ENCODE measurements at regions not wholly inside any gene's neighbourhood (a gene's known extent, or its start where the extent isn't known, plus 50 kb on each side); places are given as distances from the start of the nearest gene placed in this dataset.

DNA sequence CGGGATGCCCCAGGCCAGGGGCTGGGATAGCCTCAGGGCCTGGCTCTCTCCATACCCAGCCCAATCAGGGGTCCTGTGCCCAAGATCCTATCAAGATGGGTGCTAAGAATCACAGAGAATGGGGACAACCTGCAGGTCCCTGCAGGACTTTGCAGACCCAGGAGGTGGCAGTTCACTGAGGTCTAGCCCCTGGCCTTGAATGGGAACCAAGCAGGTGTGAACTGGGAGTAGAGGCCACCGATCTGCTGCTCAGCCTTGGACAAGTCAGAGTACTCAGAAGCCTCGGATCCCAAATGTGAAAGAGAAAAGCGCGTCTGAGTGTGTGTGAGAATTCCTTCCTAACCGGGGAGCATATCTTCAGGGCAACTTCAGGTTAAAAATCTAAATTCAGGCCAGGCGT, 76.2 kb downstream of the ARL6IP4 start:
- Mint-ChIP-seq H3K36me3 (ENCODE audit: low read depth) (no peaks in the 10 kb centered on the region), H3K4me3 (no peak overlapping the region), H3K27ac (no peak overlapping the region), H3K9me3 (no peaks in the 10 kb centered on the region), H3K27me3 (ENCODE audit: low read depth, poor library complexity) (peaks cover 15% of the 10 kb centered on the region), H3K4me1 (peaks cover 24% of the 10 kb centered on the region)
- TF ChIP-seq, protein P1, sequence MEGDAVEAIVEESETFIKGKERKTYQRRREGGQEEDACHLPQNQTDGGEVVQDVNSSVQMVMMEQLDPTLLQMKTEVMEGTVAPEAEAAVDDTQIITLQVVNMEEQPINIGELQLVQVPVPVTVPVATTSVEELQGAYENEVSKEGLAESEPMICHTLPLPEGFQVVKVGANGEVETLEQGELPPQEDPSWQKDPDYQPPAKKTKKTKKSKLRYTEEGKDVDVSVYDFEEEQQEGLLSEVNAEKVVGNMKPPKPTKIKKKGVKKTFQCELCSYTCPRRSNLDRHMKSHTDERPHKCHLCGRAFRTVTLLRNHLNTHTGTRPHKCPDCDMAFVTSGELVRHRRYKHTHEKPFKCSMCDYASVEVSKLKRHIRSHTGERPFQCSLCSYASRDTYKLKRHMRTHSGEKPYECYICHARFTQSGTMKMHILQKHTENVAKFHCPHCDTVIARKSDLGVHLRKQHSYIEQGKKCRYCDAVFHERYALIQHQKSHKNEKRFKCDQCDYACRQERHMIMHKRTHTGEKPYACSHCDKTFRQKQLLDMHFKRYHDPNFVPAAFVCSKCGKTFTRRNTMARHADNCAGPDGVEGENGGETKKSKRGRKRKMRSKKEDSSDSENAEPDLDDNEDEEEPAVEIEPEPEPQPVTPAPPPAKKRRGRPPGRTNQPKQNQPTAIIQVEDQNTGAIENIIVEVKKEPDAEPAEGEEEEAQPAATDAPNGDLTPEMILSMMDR (IDR thresholded peaks at IDR 0.05) = no peak
- no peak for DNase-seq

GRCh38 chr12:123056053-123056452, 75.6 kb downstream of the ARL6IP4 start:
- Mint-ChIP-seq H3K36me3 (ENCODE audit: low read depth) (no peaks in the 10 kb centered on the region), H3K4me3 (no peak overlapping the region), H3K27me3 (ENCODE audit: low read depth, poor library complexity) (peaks cover 13% of the 10 kb centered on the region), H3K4me1 (peaks cover 24% of the 10 kb centered on the region), H3K9me3 (no peaks in the 10 kb centered on the region), H3K27ac (no peak overlapping the region)
- TF ChIP-seq, protein P1 (IDR thresholded peaks at IDR 0.05) = no peak
- DNase-seq = no peak

GRCh38 chr12:123055281-123055766, 74.8 kb downstream of the ARL6IP4 start:
- Mint-ChIP-seq H3K27ac (no peak overlapping the region), H3K9me3 (no peaks in the 10 kb centered on the region), H3K4me3 (no peak overlapping the region), H3K4me1 (peaks cover 30% of the 10 kb centered on the region), H3K36me3 (ENCODE audit: low read depth) (no peaks in the 10 kb centered on the region), H3K27me3 (ENCODE audit: low read depth, poor library complexity) (peaks cover 13% of the 10 kb centered on the region)
- no peak for DNase-seq
- TF ChIP-seq, protein P1 (IDR thresholded peaks at IDR 0.05) = no peak

DNA sequence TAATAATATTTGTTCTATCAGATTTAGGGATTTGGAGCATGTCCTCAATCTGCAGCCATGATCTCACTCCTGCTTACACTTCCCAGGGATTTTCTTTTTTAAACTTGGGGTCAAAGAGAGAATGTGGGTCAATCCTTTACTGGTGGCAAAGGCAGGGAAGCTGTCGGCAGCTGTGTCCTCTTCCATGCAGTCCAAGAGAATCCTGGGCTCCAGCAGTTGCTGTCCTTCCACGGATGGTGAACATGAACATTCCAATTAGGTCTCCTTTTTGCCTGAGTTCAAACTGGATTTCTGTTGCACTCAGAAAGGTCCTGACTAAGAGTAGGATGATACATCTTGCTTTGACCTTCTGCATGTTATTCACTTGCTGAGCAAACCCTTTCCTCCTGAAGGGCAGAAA, 73.9 kb downstream of the ARL6IP4 start:
- DNase-seq = no peak
- peaks cover 35% of the 10 kb centered on the region for H3K4me1 Mint-ChIP-seq
- TF ChIP-seq, protein P1 (IDR thresholded peaks at IDR 0.05) = no peak
- H3K36me3 Mint-ChIP-seq (ENCODE audit: low read depth) = no peaks in the 10 kb centered on the region
- peaks cover 13% of the 10 kb centered on the region for H3K27me3 Mint-ChIP-seq (ENCODE audit: low read depth, poor library complexity)
- no peak overlapping the region for H3K27ac Mint-ChIP-seq
- no peaks in the 10 kb centered on the region for H3K9me3 Mint-ChIP-seq
- H3K4me3 Mint-ChIP-seq = no peak overlapping the region

- no peak overlapping the region for H3K27ac Mint-ChIP-seq
- no peak overlapping the region for H3K4me3 Mint-ChIP-seq
- TF ChIP-seq, protein P1 (IDR thresholded peaks at IDR 0.05) = no peak
- peaks cover 27% of the 10 kb centered on the region for H3K4me1 Mint-ChIP-seq
- H3K9me3 Mint-ChIP-seq = no peaks in the 10 kb centered on the region
- DNase-seq = no peak
- H3K36me3 Mint-ChIP-seq (ENCODE audit: low read depth) = no peaks in the 10 kb centered on the region
- H3K27me3 Mint-ChIP-seq (ENCODE audit: low read depth, poor library complexity) = peaks cover 10% of the 10 kb centered on the region
Measured at GRCh38 chr12:123051556-123051955, 71.1 kb downstream of the ARL6IP4 start.

DNA sequence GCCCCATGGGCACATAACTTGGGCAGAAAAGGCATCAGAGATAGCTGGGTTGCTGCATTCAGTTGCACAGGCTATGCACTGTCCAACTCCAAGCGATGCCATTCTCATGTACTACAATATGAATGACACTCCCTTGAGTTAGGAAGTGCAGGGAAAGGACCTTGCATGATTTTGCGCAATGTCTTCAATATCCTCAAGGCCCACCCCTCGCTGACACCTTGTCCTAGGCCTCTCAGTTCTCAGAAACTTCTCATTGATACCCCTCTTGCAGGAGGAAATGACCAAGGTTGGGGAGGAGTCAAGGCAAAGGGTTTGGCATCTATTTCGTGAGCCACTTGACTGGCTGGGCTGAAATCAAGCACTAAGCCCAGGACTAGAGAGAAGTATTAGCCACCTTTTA, 70.4 kb downstream of the ARL6IP4 start:
- Mint-ChIP-seq H3K27me3 (ENCODE audit: low read depth, poor library complexity) (peaks cover 10% of the 10 kb centered on the region), H3K27ac (peak overlapping the region; percentile 6), H3K4me1 (peaks cover 24% of the 10 kb centered on the region), H3K36me3 (ENCODE audit: low read depth) (no peaks in the 10 kb centered on the region), H3K9me3 (no peaks in the 10 kb centered on the region), H3K4me3 (no peak overlapping the region)
- TF ChIP-seq, protein P1 (IDR thresholded peaks at IDR 0.05) = no peak
- DNase-seq = no peak

Data from nephron progenitor cell (in vitro differentiated cells).